ENCODE measurements at regions not wholly inside any gene's neighbourhood (a gene's known extent, or its start where the extent isn't known, plus 50 kb on each side); places are given as distances from the start of the nearest gene placed in this dataset.

DNA sequence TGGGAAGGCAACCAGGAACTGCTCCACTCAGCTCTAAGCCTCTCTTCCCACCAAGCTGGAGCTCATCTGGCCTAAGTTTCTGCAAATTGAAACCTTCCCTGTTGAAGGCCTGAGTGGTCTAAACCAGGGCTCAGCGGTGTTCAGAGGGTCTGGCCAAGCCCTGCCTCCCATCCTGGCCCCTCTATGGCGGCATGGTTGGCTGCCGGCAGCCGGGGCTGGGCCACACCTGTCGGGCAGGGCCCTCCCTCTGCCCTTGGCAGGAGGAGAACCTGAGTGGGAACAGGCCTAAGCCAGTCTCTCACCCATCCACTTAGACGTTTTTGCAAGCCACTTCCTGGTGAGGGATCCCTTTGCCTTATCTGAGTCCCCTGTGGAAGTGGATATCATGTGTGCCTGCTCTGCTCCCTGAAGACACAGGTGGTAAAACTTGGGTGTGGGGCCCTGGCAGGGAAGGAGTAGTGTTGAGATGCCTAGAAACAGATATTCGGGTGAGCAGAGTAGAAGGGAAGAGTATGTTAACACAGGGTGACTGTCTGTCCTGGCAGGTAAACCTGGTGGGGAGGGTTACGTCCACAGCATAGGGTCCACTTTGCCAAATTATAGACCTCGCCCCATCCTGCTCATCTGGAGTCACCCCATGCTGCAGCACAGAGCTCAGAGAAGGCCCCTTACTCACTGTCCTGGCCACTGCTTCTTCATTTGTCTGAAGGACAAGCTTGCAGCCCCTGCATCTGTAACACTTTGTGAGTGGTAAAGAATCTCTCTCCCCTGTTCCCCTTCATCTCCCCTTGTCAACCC is 63.0 kb upstream of the SIX2 start:
- H3K9me1 ChIP-seq (ENCODE audit: control insufficient read depth, extremely low read depth, insufficient read depth, low read length), result no peaks in the 10 kb centered on the region
- H3K9ac ChIP-seq (ENCODE audit: control insufficient read depth, extremely low read depth, insufficient read depth, low read length), result no peak overlapping the region
- H3K4me1 ChIP-seq (ENCODE audit: control insufficient read depth, extremely low read depth, insufficient read depth, low read length), result no peaks in the 10 kb centered on the region
- H3K4me3 ChIP-seq (ENCODE audit: control insufficient read depth in 2 of 3, extremely low read depth in 1 of 3, insufficient read depth in 2 of 3, low read depth in 1 of 3, low read length in 3 of 3), result no peak overlapping the region
- no peaks in the 10 kb centered on the region for H3K36me3 ChIP-seq (ENCODE audit: control insufficient read depth in 2 of 2, extremely low read depth in 1 of 2, insufficient read depth in 2 of 2, low read length in 2 of 2)
- no peaks in the 10 kb centered on the region for H3K9me3 ChIP-seq (ENCODE audit: control insufficient read depth, low read depth, low read length)
- TF ChIP-seq, protein P1, sequence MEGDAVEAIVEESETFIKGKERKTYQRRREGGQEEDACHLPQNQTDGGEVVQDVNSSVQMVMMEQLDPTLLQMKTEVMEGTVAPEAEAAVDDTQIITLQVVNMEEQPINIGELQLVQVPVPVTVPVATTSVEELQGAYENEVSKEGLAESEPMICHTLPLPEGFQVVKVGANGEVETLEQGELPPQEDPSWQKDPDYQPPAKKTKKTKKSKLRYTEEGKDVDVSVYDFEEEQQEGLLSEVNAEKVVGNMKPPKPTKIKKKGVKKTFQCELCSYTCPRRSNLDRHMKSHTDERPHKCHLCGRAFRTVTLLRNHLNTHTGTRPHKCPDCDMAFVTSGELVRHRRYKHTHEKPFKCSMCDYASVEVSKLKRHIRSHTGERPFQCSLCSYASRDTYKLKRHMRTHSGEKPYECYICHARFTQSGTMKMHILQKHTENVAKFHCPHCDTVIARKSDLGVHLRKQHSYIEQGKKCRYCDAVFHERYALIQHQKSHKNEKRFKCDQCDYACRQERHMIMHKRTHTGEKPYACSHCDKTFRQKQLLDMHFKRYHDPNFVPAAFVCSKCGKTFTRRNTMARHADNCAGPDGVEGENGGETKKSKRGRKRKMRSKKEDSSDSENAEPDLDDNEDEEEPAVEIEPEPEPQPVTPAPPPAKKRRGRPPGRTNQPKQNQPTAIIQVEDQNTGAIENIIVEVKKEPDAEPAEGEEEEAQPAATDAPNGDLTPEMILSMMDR (optimal IDR thresholded peaks at IDR 0.05 in 1 of 3, IDR thresholded peaks at IDR 0.05 in 1 of 3, conservative IDR thresholded peaks at IDR 0.05 in 1 of 3; ENCODE audit: extremely low read depth in 1 of 3, insufficient read depth in 2 of 3, low read length in 3 of 3), result no peak
- TF ChIP-seq EZH2 (IDR thresholded peaks at IDR 0.05; ENCODE audit: low read length), result no peak
- no peaks in the 10 kb centered on the region for H4K20me1 ChIP-seq (ENCODE audit: control insufficient read depth, extremely low read depth, insufficient read depth, low read length)
- no peak overlapping the region for H3K4me2 ChIP-seq (ENCODE audit: control insufficient read depth, extremely low read depth, insufficient read depth, low read depth, low read length)
- no peak overlapping the region for H2AFZ ChIP-seq (ENCODE audit: control insufficient read depth, low read length)
- H3K79me2 ChIP-seq (ENCODE audit: control insufficient read depth, insufficient read depth, low read length), result no peaks in the 10 kb centered on the region
- no peak overlapping the region for H3K27ac ChIP-seq (ENCODE audit: control insufficient read depth, insufficient read depth, low read length)
- dilution Hi-C loops (cut with MboI; ENCODE audit: extremely low pct_ligation_motif_present, low sequenced_read_pairs), result no loop called here
- FAIRE-seq (no peak), DNase-seq (ENCODE audit: low read depth, low spot score) (no peak)
- peaks cover 34% of the 10 kb centered on the region for H3K27me3 ChIP-seq (ENCODE audit: control insufficient read depth, extremely low read depth, insufficient read depth, low read length)

DNA sequence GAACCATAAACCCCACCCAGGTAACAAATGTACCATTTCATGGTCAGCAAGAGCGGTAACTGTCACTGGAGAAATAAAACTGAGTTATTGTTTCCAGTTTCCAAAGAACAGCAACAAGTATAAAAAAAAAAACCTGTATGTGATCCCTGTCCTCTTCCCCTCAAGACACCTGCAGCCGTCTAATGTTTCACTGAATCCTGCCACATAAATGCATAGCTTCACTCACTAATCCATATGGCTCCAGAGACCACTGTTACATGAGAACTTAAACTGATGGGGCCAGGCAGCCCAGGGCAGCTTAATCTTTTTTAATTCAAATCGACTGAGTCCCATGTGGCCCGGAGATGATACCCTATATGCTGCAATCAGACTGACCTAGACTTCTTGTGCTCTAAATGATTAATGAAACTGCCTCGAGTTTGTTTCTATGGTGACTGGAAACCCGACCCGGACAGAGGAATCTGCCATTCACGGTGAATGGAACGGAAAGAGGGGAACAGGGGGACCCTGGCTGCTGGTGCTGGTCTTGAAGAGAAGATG is 60.9 kb upstream of the SIX2 start:
- Histone ChIP-seq H3K9me1 (ENCODE audit: control insufficient read depth, extremely low read depth, insufficient read depth, low read length) (no peaks in the 10 kb centered on the region), H3K9me3 (ENCODE audit: control insufficient read depth, low read depth, low read length) (no peaks in the 10 kb centered on the region), H3K79me2 (ENCODE audit: control insufficient read depth, insufficient read depth, low read length) (no peaks in the 10 kb centered on the region), H3K27ac (ENCODE audit: control insufficient read depth, insufficient read depth, low read length) (no peak overlapping the region), H3K9ac (ENCODE audit: control insufficient read depth, extremely low read depth, insufficient read depth, low read length) (no peak overlapping the region), H3K4me1 (ENCODE audit: control insufficient read depth, extremely low read depth, insufficient read depth, low read length) (no peaks in the 10 kb centered on the region), H2AFZ (ENCODE audit: control insufficient read depth, low read length) (no peak overlapping the region), H3K4me3 (ENCODE audit: control insufficient read depth in 2 of 3, extremely low read depth in 1 of 3, insufficient read depth in 2 of 3, low read depth in 1 of 3, low read length in 3 of 3) (no peak overlapping the region), H3K4me2 (ENCODE audit: control insufficient read depth, extremely low read depth, insufficient read depth, low read depth, low read length) (no peak overlapping the region), H3K36me3 (ENCODE audit: control insufficient read depth in 2 of 2, extremely low read depth in 1 of 2, insufficient read depth in 2 of 2, low read length in 2 of 2) (no peaks in the 10 kb centered on the region), H3K27me3 (ENCODE audit: control insufficient read depth, extremely low read depth, insufficient read depth, low read length) (peaks cover 30% of the 10 kb centered on the region), H4K20me1 (ENCODE audit: control insufficient read depth, extremely low read depth, insufficient read depth, low read length) (no peaks in the 10 kb centered on the region)
- dilution Hi-C loops (cut with MboI; ENCODE audit: extremely low pct_ligation_motif_present, low sequenced_read_pairs), result no loop called here
- no peak for FAIRE-seq
- TF ChIP-seq, protein P1 (optimal IDR thresholded peaks at IDR 0.05 in 1 of 3, IDR thresholded peaks at IDR 0.05 in 1 of 3, conservative IDR thresholded peaks at IDR 0.05 in 1 of 3; ENCODE audit: extremely low read depth in 1 of 3, insufficient read depth in 2 of 3, low read length in 3 of 3), result no peak
- TF ChIP-seq EZH2 (IDR thresholded peaks at IDR 0.05; ENCODE audit: low read length), result no peak
- no peak for DNase-seq (ENCODE audit: low read depth, low spot score)

All from keratinocyte (primary cell).